ENCODE measurements at regions not wholly inside any gene's neighbourhood (a gene's known extent, or its start where the extent isn't known, plus 50 kb on each side); places are given as distances from the start of the nearest gene placed in this dataset.
"Not testable (repeated sequence)": the region's sequence is repeated elsewhere in the genome, so short reads cannot be mapped to it uniquely, and the experiment has no call there.

GRCh38 chr16:29355339-29356059, 51.0 kb downstream of the NPIPB11 start:
- not testable (repeated sequence) for H3K27me3 ChIP-seq (replicated peaks; ENCODE audit: control insufficient read depth, insufficient read depth, low read length); H3K36me3 ChIP-seq (ENCODE audit: control insufficient read depth, insufficient read depth, low read length); DNase-seq (ENCODE audit: extremely low read depth, insufficient read length); H3K4me3 ChIP-seq (replicated peaks; ENCODE audit: low read depth, low read length)

DNA sequence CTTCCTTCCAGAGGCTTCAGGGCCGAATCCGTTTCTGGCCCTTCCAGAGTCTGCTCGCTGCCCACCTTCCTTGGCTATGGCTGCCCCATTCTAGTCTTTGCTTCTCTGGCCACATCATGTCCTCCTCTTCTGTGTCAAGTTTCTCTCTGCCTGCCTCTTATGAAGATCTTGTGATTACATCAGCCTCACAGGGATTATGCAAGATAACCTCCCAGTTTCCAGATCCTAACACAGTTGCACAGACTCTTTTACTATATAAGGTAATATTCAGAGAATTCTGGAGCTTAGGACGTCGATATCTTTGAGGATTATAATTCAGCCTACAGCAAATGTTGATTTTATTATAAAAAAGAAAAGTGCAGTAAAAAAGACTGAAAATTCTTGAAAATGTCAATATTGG, 52.1 kb downstream of the NPIPB11 start:
- DNase-seq (ENCODE audit: extremely low read depth, insufficient read length); H3K36me3 ChIP-seq (ENCODE audit: control insufficient read depth, insufficient read depth, low read length); H3K4me3 ChIP-seq (replicated peaks; ENCODE audit: low read depth, low read length); H3K27me3 ChIP-seq (replicated peaks; ENCODE audit: control insufficient read depth, insufficient read depth, low read length): not testable (repeated sequence)

GRCh38 chr16:29352617-29352999, 53.9 kb downstream of the NPIPB11 start:
- not testable (repeated sequence) for H3K4me3 ChIP-seq (replicated peaks; ENCODE audit: low read depth, low read length); DNase-seq (ENCODE audit: extremely low read depth, insufficient read length)

GRCh38 chr16:29351970-29352616, 54.4 kb downstream of the NPIPB11 start:
- H3K27me3 ChIP-seq (replicated peaks; ENCODE audit: control insufficient read depth, insufficient read depth, low read length); H3K36me3 ChIP-seq (ENCODE audit: control insufficient read depth, insufficient read depth, low read length); H3K4me3 ChIP-seq (replicated peaks; ENCODE audit: low read depth, low read length); DNase-seq (ENCODE audit: extremely low read depth, insufficient read length): not testable (repeated sequence)

More at GRCh38 chr16:29352617-29352999, 53.9 kb downstream of the NPIPB11 start:
- H3K27me3 ChIP-seq (replicated peaks; ENCODE audit: control insufficient read depth, insufficient read depth, low read length); H3K36me3 ChIP-seq (ENCODE audit: control insufficient read depth, insufficient read depth, low read length): not testable (repeated sequence)

DNA sequence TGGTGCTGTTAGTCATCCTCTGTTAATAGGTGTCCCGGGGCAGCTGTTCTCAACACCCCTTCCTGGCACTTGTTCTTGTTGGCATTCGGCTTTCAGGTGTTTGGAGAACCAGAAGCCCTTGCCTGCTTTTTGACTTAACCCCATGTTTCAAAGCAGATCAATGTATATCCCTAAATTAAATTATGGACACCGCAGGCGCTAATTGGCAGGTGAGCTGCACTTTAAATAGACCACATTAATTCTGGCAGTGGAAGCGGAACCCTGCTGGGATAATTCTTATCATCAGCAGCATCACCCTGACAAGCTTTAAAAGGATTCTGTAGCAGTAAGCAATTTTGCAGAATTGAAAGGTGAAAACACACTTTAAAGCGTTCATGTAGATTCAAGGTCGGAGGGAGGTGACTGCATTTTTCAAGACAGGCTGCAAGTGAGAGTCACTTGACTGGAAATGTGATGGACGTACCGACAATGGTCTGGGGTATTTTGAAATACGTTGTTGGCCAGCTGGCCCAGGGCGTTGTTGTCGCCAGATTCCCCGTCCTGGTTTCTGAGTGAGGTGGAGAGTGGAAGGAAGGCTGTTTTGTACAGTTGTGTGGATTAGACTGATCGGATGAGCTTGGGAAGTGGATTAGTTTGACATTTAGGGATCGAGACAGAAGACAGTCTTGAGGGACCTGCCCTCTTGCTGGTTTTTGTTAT, 55.1 kb downstream of the NPIPB11 start:
- H3K36me3 ChIP-seq (ENCODE audit: control insufficient read depth, insufficient read depth, low read length); H3K4me3 ChIP-seq (replicated peaks; ENCODE audit: low read depth, low read length); H3K27me3 ChIP-seq (replicated peaks; ENCODE audit: control insufficient read depth, insufficient read depth, low read length); DNase-seq (ENCODE audit: extremely low read depth, insufficient read length): not testable (repeated sequence)

- H3K36me3 ChIP-seq (ENCODE audit: control insufficient read depth, insufficient read depth, low read length); DNase-seq (ENCODE audit: extremely low read depth, insufficient read length); H3K27me3 ChIP-seq (replicated peaks; ENCODE audit: control insufficient read depth, insufficient read depth, low read length); H3K4me3 ChIP-seq (replicated peaks; ENCODE audit: low read depth, low read length): not testable (repeated sequence)
Observed at GRCh38 chr16:29349966-29350365, 56.5 kb downstream of the NPIPB11 start.

DNA sequence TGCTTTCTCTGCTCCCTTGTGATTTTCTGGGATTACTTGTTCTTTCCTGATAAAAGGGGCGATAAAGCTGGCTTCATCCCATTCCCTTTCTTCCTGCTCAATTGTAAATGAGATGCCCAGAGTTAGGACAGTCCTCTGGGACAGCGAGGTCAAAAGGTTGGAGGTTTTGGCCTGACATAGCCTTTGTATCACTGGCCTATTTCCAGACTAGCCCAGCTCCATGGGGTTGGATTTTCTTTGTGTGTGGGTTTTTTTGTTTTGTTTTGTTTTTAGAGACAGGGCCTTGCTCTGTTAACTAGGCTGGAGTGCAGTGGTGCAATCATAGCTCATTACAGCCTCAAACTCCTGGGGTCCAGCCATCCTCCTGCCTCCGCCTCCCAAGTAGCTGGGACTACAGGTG, 57.8 kb downstream of the NPIPB11 start:
- not testable (repeated sequence) for H3K4me3 ChIP-seq (replicated peaks; ENCODE audit: low read depth, low read length); H3K27me3 ChIP-seq (replicated peaks; ENCODE audit: control insufficient read depth, insufficient read depth, low read length); DNase-seq (ENCODE audit: extremely low read depth, insufficient read length); H3K36me3 ChIP-seq (ENCODE audit: control insufficient read depth, insufficient read depth, low read length)

- not testable (repeated sequence) for DNase-seq (ENCODE audit: extremely low read depth, insufficient read length); H3K27me3 ChIP-seq (replicated peaks; ENCODE audit: control insufficient read depth, insufficient read depth, low read length); H3K36me3 ChIP-seq (ENCODE audit: control insufficient read depth, insufficient read depth, low read length); H3K4me3 ChIP-seq (replicated peaks; ENCODE audit: low read depth, low read length)
Observed at GRCh38 chr16:29348123-29348690, 58.3 kb downstream of the NPIPB11 start.

GRCh38 chr16:29346796-29347580, 59.5 kb downstream of the NPIPB11 start:
- not testable (repeated sequence) for H3K4me3 ChIP-seq (replicated peaks; ENCODE audit: low read depth, low read length); H3K36me3 ChIP-seq (ENCODE audit: control insufficient read depth, insufficient read depth, low read length); DNase-seq (ENCODE audit: extremely low read depth, insufficient read length); H3K27me3 ChIP-seq (replicated peaks; ENCODE audit: control insufficient read depth, insufficient read depth, low read length)

GRCh38 chr16:29346203-29346602, 60.3 kb downstream of the NPIPB11 start:
- H3K4me3 ChIP-seq (replicated peaks; ENCODE audit: low read depth, low read length); H3K36me3 ChIP-seq (ENCODE audit: control insufficient read depth, insufficient read depth, low read length); DNase-seq (ENCODE audit: extremely low read depth, insufficient read length); H3K27me3 ChIP-seq (replicated peaks; ENCODE audit: control insufficient read depth, insufficient read depth, low read length): not testable (repeated sequence)

DNA sequence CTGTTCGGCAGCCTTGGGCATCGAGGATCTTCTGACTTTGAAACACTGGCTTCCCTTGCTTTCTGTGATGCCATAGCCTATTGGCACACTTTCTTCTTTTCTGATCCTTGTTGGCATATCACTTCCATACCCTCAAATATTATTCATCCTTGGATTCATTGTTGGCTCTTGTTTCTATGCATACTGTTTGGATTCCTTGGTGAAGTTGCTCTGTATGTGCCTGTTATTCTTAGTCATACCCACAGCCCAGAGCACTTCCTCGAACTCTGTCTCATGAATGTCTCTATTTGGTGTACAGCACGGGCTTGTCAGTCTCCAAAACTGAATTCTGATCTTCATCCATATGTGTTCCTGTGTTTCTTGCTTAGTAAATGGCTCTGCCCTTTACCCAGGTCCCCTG, 63.6 kb downstream of the NPIPB11 start:
- not testable (repeated sequence) for H3K4me3 ChIP-seq (replicated peaks; ENCODE audit: low read depth, low read length); H3K36me3 ChIP-seq (ENCODE audit: control insufficient read depth, insufficient read depth, low read length); H3K27me3 ChIP-seq (replicated peaks; ENCODE audit: control insufficient read depth, insufficient read depth, low read length); DNase-seq (ENCODE audit: extremely low read depth, insufficient read length)

- not testable (repeated sequence) for DNase-seq (ENCODE audit: extremely low read depth, insufficient read length); H3K4me3 ChIP-seq (replicated peaks; ENCODE audit: low read depth, low read length); H3K36me3 ChIP-seq (ENCODE audit: control insufficient read depth, insufficient read depth, low read length); H3K27me3 ChIP-seq (replicated peaks; ENCODE audit: control insufficient read depth, insufficient read depth, low read length)
Observed at GRCh38 chr16:29340779-29341438, 65.6 kb downstream of the NPIPB11 start.

DNA sequence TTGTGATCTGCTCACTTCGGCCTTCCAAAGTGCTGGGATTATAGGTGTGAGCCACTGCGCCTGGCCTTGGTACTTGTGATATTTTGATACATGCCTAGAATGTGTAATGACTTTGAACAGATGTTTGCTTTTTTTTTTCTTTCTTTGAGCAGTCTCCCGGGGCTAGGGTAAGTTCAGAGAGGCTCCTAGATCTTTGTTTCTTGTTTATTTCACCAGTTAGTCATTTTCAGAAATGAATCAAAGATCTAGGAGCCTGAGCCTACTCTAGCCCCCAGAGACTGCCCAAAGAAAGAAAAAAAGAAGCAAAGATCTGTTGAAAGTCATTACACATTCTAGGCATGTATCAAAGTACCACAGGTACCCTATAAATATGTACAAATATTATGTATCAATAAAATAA, 66.3 kb downstream of the NPIPB11 start:
- not testable (repeated sequence) for DNase-seq (ENCODE audit: extremely low read depth, insufficient read length)

More for the DNA sequence above, 66.3 kb downstream of the NPIPB11 start:
- H3K36me3 ChIP-seq (ENCODE audit: control insufficient read depth, insufficient read depth, low read length); H3K27me3 ChIP-seq (replicated peaks; ENCODE audit: control insufficient read depth, insufficient read depth, low read length); H3K4me3 ChIP-seq (replicated peaks; ENCODE audit: low read depth, low read length): not testable (repeated sequence)
